ENCODE measurements at regions not wholly inside any gene's neighbourhood (a gene's known extent, or its start where the extent isn't known, plus 50 kb on each side); places are given as distances from the start of the nearest gene placed in this dataset.
"Not testable (repeated sequence)": the region's sequence is repeated elsewhere in the genome, so short reads cannot be mapped to it uniquely, and the experiment has no call there.

- no peak overlapping the region for H3K4me3 ChIP-seq (ENCODE audit: low read depth in 1 of 2, low read length in 2 of 2)
- no peaks in the 10 kb centered on the region for H3K9me3 ChIP-seq (ENCODE audit: control insufficient read depth in 1 of 2, low read length in 2 of 2)
- no peaks in the 10 kb centered on the region for H3K27me3 ChIP-seq (ENCODE audit: low read depth, low read length)
- H3K4me1 ChIP-seq (ENCODE audit: control insufficient read depth in 1 of 2, insufficient read depth in 2 of 2, low read length in 2 of 2), result no peaks in the 10 kb centered on the region
- H3K36me3 ChIP-seq (ENCODE audit: control insufficient read depth in 1 of 2, insufficient read depth in 2 of 2, low read length in 2 of 2), result no peaks in the 10 kb centered on the region
- no peak overlapping the region for H3K27ac ChIP-seq (ENCODE audit: low read length)
Observed at GRCh38 chr17:79548116-79548515, 62.7 kb downstream of the RBFOX3 start.

GRCh38 chr17:79547586-79547985 is 63.3 kb downstream of the RBFOX3 start:
- no peak overlapping the region for H3K27ac ChIP-seq (ENCODE audit: low read length)
- H3K27me3 ChIP-seq (ENCODE audit: low read depth, low read length), result no peaks in the 10 kb centered on the region
- no peak overlapping the region for H3K4me3 ChIP-seq (ENCODE audit: low read depth in 1 of 2, low read length in 2 of 2)
- no peaks in the 10 kb centered on the region for H3K9me3 ChIP-seq (ENCODE audit: control insufficient read depth in 1 of 2, low read length in 2 of 2)
- H3K36me3 ChIP-seq (ENCODE audit: control insufficient read depth in 1 of 2, insufficient read depth in 2 of 2, low read length in 2 of 2), result no peaks in the 10 kb centered on the region
- H3K4me1 ChIP-seq (ENCODE audit: control insufficient read depth in 1 of 2, insufficient read depth in 2 of 2, low read length in 2 of 2), result no peaks in the 10 kb centered on the region

- not testable (repeated sequence) for H3K4me3 ChIP-seq (ENCODE audit: low read depth in 1 of 2, low read length in 2 of 2); H3K4me1 ChIP-seq (ENCODE audit: control insufficient read depth in 1 of 2, insufficient read depth in 2 of 2, low read length in 2 of 2); H3K27ac ChIP-seq (ENCODE audit: low read length); H3K27me3 ChIP-seq (ENCODE audit: low read depth, low read length); H3K9me3 ChIP-seq (ENCODE audit: control insufficient read depth in 1 of 2, low read length in 2 of 2); H3K36me3 ChIP-seq (ENCODE audit: control insufficient read depth in 1 of 2, insufficient read depth in 2 of 2, low read length in 2 of 2)
Observed at GRCh38 chr17:79547171-79547570, 63.7 kb downstream of the RBFOX3 start.

GRCh38 chr17:79546386-79546785 is 64.5 kb downstream of the RBFOX3 start:
- no peaks in the 10 kb centered on the region for H3K27me3 ChIP-seq (ENCODE audit: low read depth, low read length)
- H3K27ac ChIP-seq (ENCODE audit: low read length), result no peak overlapping the region
- no peaks in the 10 kb centered on the region for H3K36me3 ChIP-seq (ENCODE audit: control insufficient read depth in 1 of 2, insufficient read depth in 2 of 2, low read length in 2 of 2)
- no peaks in the 10 kb centered on the region for H3K9me3 ChIP-seq (ENCODE audit: control insufficient read depth in 1 of 2, low read length in 2 of 2)
- no peaks in the 10 kb centered on the region for H3K4me1 ChIP-seq (ENCODE audit: control insufficient read depth in 1 of 2, insufficient read depth in 2 of 2, low read length in 2 of 2)
- H3K4me3 ChIP-seq (ENCODE audit: low read depth in 1 of 2, low read length in 2 of 2), result no peak overlapping the region

GRCh38 chr17:79545251-79546005 is 65.4 kb downstream of the RBFOX3 start:
- no peak overlapping the region for H3K27ac ChIP-seq (ENCODE audit: low read length)
- no peaks in the 10 kb centered on the region for H3K36me3 ChIP-seq (ENCODE audit: control insufficient read depth in 1 of 2, insufficient read depth in 2 of 2, low read length in 2 of 2)
- H3K9me3 ChIP-seq (ENCODE audit: control insufficient read depth in 1 of 2, low read length in 2 of 2), result no peaks in the 10 kb centered on the region
- H3K4me1 ChIP-seq (ENCODE audit: control insufficient read depth in 1 of 2, insufficient read depth in 2 of 2, low read length in 2 of 2), result no peaks in the 10 kb centered on the region
- no peak overlapping the region for H3K4me3 ChIP-seq (ENCODE audit: low read depth in 1 of 2, low read length in 2 of 2)
- H3K27me3 ChIP-seq (ENCODE audit: low read depth, low read length), result no peaks in the 10 kb centered on the region

- H3K36me3 ChIP-seq (ENCODE audit: control insufficient read depth in 1 of 2, insufficient read depth in 2 of 2, low read length in 2 of 2), result no peaks in the 10 kb centered on the region
- no peak overlapping the region for H3K27ac ChIP-seq (ENCODE audit: low read length)
- no peaks in the 10 kb centered on the region for H3K9me3 ChIP-seq (ENCODE audit: control insufficient read depth in 1 of 2, low read length in 2 of 2)
- no peaks in the 10 kb centered on the region for H3K4me1 ChIP-seq (ENCODE audit: control insufficient read depth in 1 of 2, insufficient read depth in 2 of 2, low read length in 2 of 2)
- H3K4me3 ChIP-seq (ENCODE audit: low read depth in 1 of 2, low read length in 2 of 2), result no peak overlapping the region
- no peaks in the 10 kb centered on the region for H3K27me3 ChIP-seq (ENCODE audit: low read depth, low read length)
Observed at GRCh38 chr17:79544142-79544914, 66.5 kb downstream of the RBFOX3 start.

- Histone ChIP-seq H3K4me1 (ENCODE audit: control insufficient read depth in 1 of 2, insufficient read depth in 2 of 2, low read length in 2 of 2) (no peaks in the 10 kb centered on the region), H3K27me3 (ENCODE audit: low read depth, low read length) (no peaks in the 10 kb centered on the region), H3K27ac (ENCODE audit: low read length) (no peak overlapping the region), H3K36me3 (ENCODE audit: control insufficient read depth in 1 of 2, insufficient read depth in 2 of 2, low read length in 2 of 2) (no peaks in the 10 kb centered on the region), H3K9me3 (ENCODE audit: control insufficient read depth in 1 of 2, low read length in 2 of 2) (no peaks in the 10 kb centered on the region), H3K4me3 (ENCODE audit: low read depth in 1 of 2, low read length in 2 of 2) (no peak overlapping the region)
Observed at GRCh38 chr17:79543531-79543930, 67.3 kb downstream of the RBFOX3 start.

GRCh38 chr17:79542718-79543117 is 68.1 kb downstream of the RBFOX3 start:
- no peaks in the 10 kb centered on the region for H3K36me3 ChIP-seq (ENCODE audit: control insufficient read depth in 1 of 2, insufficient read depth in 2 of 2, low read length in 2 of 2)
- no peaks in the 10 kb centered on the region for H3K4me1 ChIP-seq (ENCODE audit: control insufficient read depth in 1 of 2, insufficient read depth in 2 of 2, low read length in 2 of 2)
- no peaks in the 10 kb centered on the region for H3K27me3 ChIP-seq (ENCODE audit: low read depth, low read length)
- no peak overlapping the region for H3K4me3 ChIP-seq (ENCODE audit: low read depth in 1 of 2, low read length in 2 of 2)
- no peaks in the 10 kb centered on the region for H3K9me3 ChIP-seq (ENCODE audit: control insufficient read depth in 1 of 2, low read length in 2 of 2)
- no peak overlapping the region for H3K27ac ChIP-seq (ENCODE audit: low read length)

- no peak overlapping the region for H3K27ac ChIP-seq (ENCODE audit: low read length)
- no peaks in the 10 kb centered on the region for H3K9me3 ChIP-seq (ENCODE audit: control insufficient read depth in 1 of 2, low read length in 2 of 2)
- H3K4me3 ChIP-seq (ENCODE audit: low read depth in 1 of 2, low read length in 2 of 2), result no peak overlapping the region
- H3K36me3 ChIP-seq (ENCODE audit: control insufficient read depth in 1 of 2, insufficient read depth in 2 of 2, low read length in 2 of 2), result no peaks in the 10 kb centered on the region
- H3K4me1 ChIP-seq (ENCODE audit: control insufficient read depth in 1 of 2, insufficient read depth in 2 of 2, low read length in 2 of 2), result no peaks in the 10 kb centered on the region
- H3K27me3 ChIP-seq (ENCODE audit: low read depth, low read length), result no peaks in the 10 kb centered on the region
Observed at GRCh38 chr17:79541056-79541850, 69.6 kb downstream of the RBFOX3 start.

- Histone ChIP-seq H3K4me3 (ENCODE audit: low read depth in 1 of 2, low read length in 2 of 2) (no peak overlapping the region), H3K27me3 (ENCODE audit: low read depth, low read length) (no peaks in the 10 kb centered on the region), H3K9me3 (ENCODE audit: control insufficient read depth in 1 of 2, low read length in 2 of 2) (no peaks in the 10 kb centered on the region), H3K36me3 (ENCODE audit: control insufficient read depth in 1 of 2, insufficient read depth in 2 of 2, low read length in 2 of 2) (no peaks in the 10 kb centered on the region), H3K4me1 (ENCODE audit: control insufficient read depth in 1 of 2, insufficient read depth in 2 of 2, low read length in 2 of 2) (no peaks in the 10 kb centered on the region), H3K27ac (ENCODE audit: low read length) (no peak overlapping the region)
Observed at GRCh38 chr17:79539944-79540705, 70.7 kb downstream of the RBFOX3 start.

- Histone ChIP-seq H3K27me3 (ENCODE audit: low read depth, low read length) (no peaks in the 10 kb centered on the region), H3K36me3 (ENCODE audit: control insufficient read depth in 1 of 2, insufficient read depth in 2 of 2, low read length in 2 of 2) (no peaks in the 10 kb centered on the region), H3K4me1 (ENCODE audit: control insufficient read depth in 1 of 2, insufficient read depth in 2 of 2, low read length in 2 of 2) (no peaks in the 10 kb centered on the region), H3K27ac (ENCODE audit: low read length) (no peak overlapping the region), H3K9me3 (ENCODE audit: control insufficient read depth in 1 of 2, low read length in 2 of 2) (no peaks in the 10 kb centered on the region), H3K4me3 (ENCODE audit: low read depth in 1 of 2, low read length in 2 of 2) (no peak overlapping the region)
Observed at GRCh38 chr17:79538291-79538690, 72.6 kb downstream of the RBFOX3 start.

All from muscle layer of duodenum (tissue), 2 donors.